Mesenchymal stem cell (in vitro differentiated cells and primary cell): ENCODE measurements at regions not wholly inside any gene's neighbourhood (a gene's known extent, or its start where the extent isn't known, plus 50 kb on each side); places are given as distances from the start of the nearest gene placed in this dataset.

Experiments
- DNase-seq: peaks from one replicate; pipeline ENCODE4 v3.0.0-alpha.2; 2013
- H2AFZ ChIP-seq: one replicate; pipeline ENCODE4 v1.6.1; 2013; ENCODE audit warnings: low read depth, mild to moderate bottlenecking, control low read depth, inconsistent platforms, low read length, moderate library complexity
- H2AK5ac ChIP-seq: 2 replicates; pipeline ENCODE4 v1.6.1; 2013; ENCODE audit warnings: low read length, moderate library complexity, mild to moderate bottlenecking, inconsistent platforms; ENCODE audit not compliant: severe bottlenecking
- H2BK120ac ChIP-seq: one replicate; pipeline ENCODE4 v1.6.1; 2013; ENCODE audit warnings: low read depth, mild to moderate bottlenecking, inconsistent platforms, low read length, moderate library complexity
- H2BK12ac ChIP-seq, 2 experiments: one replicate each; pipeline ENCODE4 v1.6.1; 2013; ENCODE audit warnings: inconsistent platforms in 2 of 2, low read length in 2 of 2, mild to moderate bottlenecking in 2 of 2, moderate library complexity in 2 of 2, control low read depth in 1 of 2
- H2BK15ac ChIP-seq: one replicate; pipeline ENCODE4 v1.6.1; 2013; ENCODE audit warnings: mild to moderate bottlenecking, low read depth, inconsistent platforms; ENCODE audit not compliant: poor library complexity, severe bottlenecking
- H2BK5ac ChIP-seq: 2 replicates; pipeline ENCODE4 v1.6.1; 2013; ENCODE audit warnings: low read depth, mild to moderate bottlenecking, low read length, control low read depth, inconsistent platforms; ENCODE audit not compliant: poor library complexity, severe bottlenecking
- H3K14ac ChIP-seq, 2 experiments: one replicate each; pipeline ENCODE4 v1.6.1; 2013; ENCODE audit warnings: inconsistent platforms in 2 of 2, low read length in 2 of 2, control low read depth in 1 of 2, mild to moderate bottlenecking in 1 of 2, moderate library complexity in 1 of 2
- H3K18ac ChIP-seq, 2 experiments: one replicate each; pipeline ENCODE4 v1.6.1; 2013; ENCODE audit warnings: inconsistent platforms in 2 of 2, low read length in 2 of 2, control low read depth in 1 of 2, low read depth in 1 of 2, mild to moderate bottlenecking in 1 of 2
- H3K23ac ChIP-seq, 2 experiments: one replicate each; pipeline ENCODE4 v1.6.1; 2013; ENCODE audit warnings: inconsistent platforms in 2 of 2, low read length in 2 of 2, mild to moderate bottlenecking in 2 of 2, moderate library complexity in 2 of 2, control low read depth in 1 of 2
- H3K27ac ChIP-seq: 2 replicates; pipeline ENCODE4 v1.5.1; 2013; ENCODE audit warnings: mild to moderate bottlenecking, moderate library complexity, low read length, control low read depth, inconsistent platforms; ENCODE audit not compliant: poor library complexity, severe bottlenecking
- H3K27me3 ChIP-seq, 2 experiments: 2 replicates each; pipeline versions ENCODE4 v1.6.1 to v1.7.0; 2013; ENCODE audit warnings: low read length in 2 of 2, mild to moderate bottlenecking in 2 of 2, moderate library complexity in 2 of 2, control low read depth in 1 of 2, inconsistent platforms in 1 of 2; ENCODE audit not compliant: control insufficient read depth in 1 of 2, insufficient read depth in 1 of 2
- H3K36me3 ChIP-seq, 2 experiments: 2 replicates each; pipeline versions ENCODE4 v1.6.1 to v1.7.0; 2013; ENCODE audit warnings: low read length in 2 of 2, control low read depth in 1 of 2, inconsistent platforms in 1 of 2, low read depth in 1 of 2, mild to moderate bottlenecking in 1 of 2; ENCODE audit not compliant: insufficient read depth in 2 of 2, control insufficient read depth in 1 of 2
- H3K4ac ChIP-seq, 2 experiments: one replicate each; pipeline ENCODE4 v1.6.1; 2013; ENCODE audit warnings: inconsistent platforms in 2 of 2, low read length in 2 of 2, mild to moderate bottlenecking in 2 of 2, moderate library complexity in 2 of 2, control low read depth in 1 of 2, low read depth in 1 of 2
- H3K4me1 ChIP-seq: 2 replicates; pipeline ENCODE4 v1.6.1; 2013; ENCODE audit warnings: low read depth, low read length, control low read depth; ENCODE audit not compliant: control insufficient read depth, insufficient read depth
- H3K4me2 ChIP-seq: 2 replicates; pipeline ENCODE4 v1.6.1; 2013; ENCODE audit warnings: low read length, mild to moderate bottlenecking, inconsistent platforms; ENCODE audit not compliant: poor library complexity, severe bottlenecking
- H3K4me3 ChIP-seq, 2 experiments: 2 replicates each; pipeline versions ENCODE4 v1.5.1 to v1.7.0; 2013; ENCODE audit warnings: low read length in 2 of 2, mild to moderate bottlenecking in 2 of 2, control low read depth in 1 of 2, low read depth in 1 of 2; ENCODE audit not compliant: insufficient read depth in 1 of 2
- H3K79me1 ChIP-seq: replicated peaks from 2 replicates; pipeline ENCODE4 v1.6.1; 2013; ENCODE audit warnings: mild to moderate bottlenecking, control low read depth, low read length, inconsistent platforms; ENCODE audit not compliant: poor library complexity, severe bottlenecking
- H3K9ac ChIP-seq: 2 replicates; pipeline ENCODE4 v1.7.0; 2013; ENCODE audit warnings: mild to moderate bottlenecking, low read length, moderate library complexity
- H3K9me3 ChIP-seq: 2 replicates; pipeline ENCODE4 v1.7.0; 2013; ENCODE audit warnings: mild to moderate bottlenecking, low read length; ENCODE audit not compliant: control insufficient read depth
- H4K8ac ChIP-seq: one replicate; pipeline ENCODE4 v1.6.1; 2013; ENCODE audit warnings: inconsistent platforms, mild to moderate bottlenecking, low read length, moderate library complexity
- H4K91ac ChIP-seq: one replicate; pipeline ENCODE4 v1.6.1; 2013; ENCODE audit warnings: mild to moderate bottlenecking, low read length, inconsistent platforms
- WGBS: methylation state at CpG from one replicate; pipeline ENCODE4 v1.1.7; 2013; ENCODE audit warnings: mixed read lengths; 5-methylcytosine and 5-hydroxymethylcytosine counted together

DNA sequence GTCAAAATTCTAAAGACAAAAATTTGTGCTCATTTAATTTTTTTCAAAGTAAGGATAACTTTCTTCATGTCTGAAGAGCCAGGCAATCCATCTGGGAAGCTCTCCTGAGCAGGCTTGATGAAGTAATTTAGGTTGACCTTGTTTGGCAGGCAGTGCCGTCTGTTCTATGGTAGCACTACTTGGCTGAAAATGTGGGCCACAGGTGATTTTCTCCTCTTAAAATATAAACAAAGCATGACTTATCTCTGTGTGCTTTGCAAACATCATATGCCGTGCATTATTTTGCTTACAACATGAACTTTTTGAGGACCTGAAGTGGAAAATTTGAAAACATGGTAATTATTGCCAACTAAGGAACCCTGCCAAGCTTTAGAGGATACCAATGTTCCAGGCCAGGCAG, 143.2 kb downstream of the RAP2B start:
- no peak overlapping the region for H2BK5ac ChIP-seq
- no peaks in the 10 kb centered on the region for H3K4me1 ChIP-seq
- no peaks in the 10 kb centered on the region for H3K36me3 ChIP-seq
- no peak for DNase-seq
- H3K27me3 ChIP-seq, result no peaks in the 10 kb centered on the region
- H3K4me3 ChIP-seq, result no peak overlapping the region
- no peak overlapping the region for H3K23ac ChIP-seq
- no peak overlapping the region for H4K91ac ChIP-seq
- H3K4me2 ChIP-seq, result no peak overlapping the region
- WGBS, result 100% methylated on average over 1 of the region's 2 CpGs
- no peak overlapping the region for H2AK5ac ChIP-seq
- H2BK120ac ChIP-seq, result no peak overlapping the region
- no peak overlapping the region for H3K4ac ChIP-seq
- H2BK15ac ChIP-seq, result no peak overlapping the region
- H3K14ac ChIP-seq, result no peak overlapping the region
- no peaks in the 10 kb centered on the region for H3K79me1 ChIP-seq
- H3K9ac ChIP-seq, result no peak overlapping the region
- no peak overlapping the region for H3K18ac ChIP-seq
- no peak overlapping the region for H2BK12ac ChIP-seq
- H3K9me3 ChIP-seq, result no peaks in the 10 kb centered on the region
- no peak overlapping the region for H2AFZ ChIP-seq
- no peak overlapping the region for H3K27ac ChIP-seq
- no peak overlapping the region for H4K8ac ChIP-seq

DNA sequence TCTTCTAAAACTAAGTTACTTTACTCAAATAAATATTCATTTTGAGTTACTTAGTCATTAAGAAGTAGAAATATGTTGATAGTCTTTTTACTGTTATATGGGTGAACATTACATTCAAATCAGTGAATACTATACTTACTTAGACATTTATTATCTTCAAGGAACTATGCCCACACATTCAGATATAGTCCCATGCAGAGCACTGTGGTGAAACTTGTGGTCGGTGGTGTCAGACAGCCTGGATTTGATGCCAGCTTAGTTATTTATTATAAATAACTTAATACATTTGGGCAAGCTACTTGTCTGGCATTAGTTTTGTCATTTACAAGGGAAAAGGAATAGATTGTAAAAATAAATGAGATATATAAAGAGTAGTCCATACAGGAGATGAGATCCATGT, 149.5 kb downstream of the RAP2B start:
- no peak overlapping the region for H3K4me3 ChIP-seq
- H2BK5ac ChIP-seq, result no peak overlapping the region
- no peak overlapping the region for H3K23ac ChIP-seq
- H3K27me3 ChIP-seq, result no peaks in the 10 kb centered on the region
- DNase-seq, result no peak
- H4K8ac ChIP-seq, result no peak overlapping the region
- no peak overlapping the region for H3K9ac ChIP-seq
- H3K18ac ChIP-seq, result no peak overlapping the region
- no peak overlapping the region for H3K27ac ChIP-seq
- H3K4me2 ChIP-seq, result no peak overlapping the region
- no peaks in the 10 kb centered on the region for H3K36me3 ChIP-seq
- H3K4ac ChIP-seq, result no peak overlapping the region
- no peak overlapping the region for H2BK120ac ChIP-seq
- no peaks in the 10 kb centered on the region for H3K79me1 ChIP-seq
- no peak overlapping the region for H3K14ac ChIP-seq
- no peak overlapping the region for H2BK12ac ChIP-seq
- H4K91ac ChIP-seq, result no peak overlapping the region
- H2AFZ ChIP-seq, result no peak overlapping the region
- no CpG with 5 or more reads among the region's 1 CpG for WGBS
- H2BK15ac ChIP-seq, result no peak overlapping the region
- H3K9me3 ChIP-seq, result no peaks in the 10 kb centered on the region
- H2AK5ac ChIP-seq, result no peak overlapping the region
- peaks cover 2% of the 10 kb centered on the region for H3K4me1 ChIP-seq

- WGBS, result 83% methylated on average over 1 of the region's 1 CpG
- no peak overlapping the region for H2BK12ac ChIP-seq
- no peak overlapping the region for H2BK120ac ChIP-seq
- no peaks in the 10 kb centered on the region for H3K27me3 ChIP-seq
- no peak overlapping the region for H4K8ac ChIP-seq
- no peak overlapping the region for H4K91ac ChIP-seq
- H3K79me1 ChIP-seq, result no peaks in the 10 kb centered on the region
- no peak overlapping the region for H3K18ac ChIP-seq
- no peak overlapping the region for H2BK5ac ChIP-seq
- no peak overlapping the region for H3K4ac ChIP-seq
- H3K36me3 ChIP-seq, result no peaks in the 10 kb centered on the region
- peaks cover 2% of the 10 kb centered on the region for H3K4me1 ChIP-seq
- DNase-seq, result peak; percentile 37
- no peak overlapping the region for H2AFZ ChIP-seq
- no peak overlapping the region for H2AK5ac ChIP-seq
- H3K23ac ChIP-seq, result no peak overlapping the region
- H3K9ac ChIP-seq, result peak overlapping the region; percentile 30
- no peak overlapping the region for H2BK15ac ChIP-seq
- H3K4me2 ChIP-seq, result no peak overlapping the region
- H3K4me3 ChIP-seq, result no peak overlapping the region
- H3K9me3 ChIP-seq, result no peaks in the 10 kb centered on the region
- H3K27ac ChIP-seq, result no peak overlapping the region
- H3K14ac ChIP-seq, result no peak overlapping the region
Observed at GRCh38 chr3:153313302-153313965, 151.4 kb downstream of the RAP2B start.

GRCh38 chr3:153314038-153314437, 152.0 kb downstream of the RAP2B start:
- H4K91ac ChIP-seq, result no peak overlapping the region
- H2AFZ ChIP-seq, result no peak overlapping the region
- WGBS, result 83% methylated on average over 1 of the region's 1 CpG
- no peaks in the 10 kb centered on the region for H3K9me3 ChIP-seq
- H3K27me3 ChIP-seq, result no peaks in the 10 kb centered on the region
- H3K4me3 ChIP-seq, result no peak overlapping the region
- H2BK120ac ChIP-seq, result no peak overlapping the region
- no peak overlapping the region for H2BK15ac ChIP-seq
- no peak overlapping the region for H3K4ac ChIP-seq
- no peak overlapping the region for H2BK12ac ChIP-seq
- no peak overlapping the region for H3K27ac ChIP-seq
- H3K23ac ChIP-seq, result no peak overlapping the region
- no peak overlapping the region for H2BK5ac ChIP-seq
- peaks cover 2% of the 10 kb centered on the region for H3K4me1 ChIP-seq
- H3K9ac ChIP-seq, result peak overlapping the region; percentile 30
- no peak overlapping the region for H3K14ac ChIP-seq
- no peak overlapping the region for H4K8ac ChIP-seq
- peak overlapping the region; percentile 54 for H2AK5ac ChIP-seq
- no peak for DNase-seq
- H3K79me1 ChIP-seq, result no peaks in the 10 kb centered on the region
- H3K18ac ChIP-seq, result no peak overlapping the region
- no peak overlapping the region for H3K4me2 ChIP-seq
- no peaks in the 10 kb centered on the region for H3K36me3 ChIP-seq
